SK-N-SH (cell line): ENCODE measurements at regions not wholly inside any gene's neighbourhood (a gene's known extent, or its start where the extent isn't known, plus 50 kb on each side); places are given as distances from the start of the nearest gene placed in this dataset.
"Not testable (repeated sequence)": the region's sequence is repeated elsewhere in the genome, so short reads cannot be mapped to it uniquely, and the experiment has no call there.

Source experiments
- MEF2A ChIP-seq: IDR thresholded peaks from 2 replicates; pipeline ENCODE4 v1.4.0; 2012; ENCODE audit warnings: low read depth, borderline replicate concordance
- RAD21 ChIP-seq: IDR thresholded peaks from 2 replicates; pipeline ENCODE4 v1.6.1; 2012; ENCODE audit warnings: mild to moderate bottlenecking, low read length
- ZBTB33 ChIP-seq: IDR thresholded peaks from 2 replicates; pipeline ENCODE4 v1.4.0; 2012; ENCODE audit warnings: low read depth, borderline replicate concordance

GRCh38 chr2:87460662-87461061 lies 287.2 kb upstream of the PLGLB2 start:
- not testable (repeated sequence) for TF ChIP-seq RAD21, MEF2A, ZBTB33
